ENCODE measurements at regions not wholly inside any gene's neighbourhood (a gene's known extent, or its start where the extent isn't known, plus 50 kb on each side); places are given as distances from the start of the nearest gene placed in this dataset.

DNA sequence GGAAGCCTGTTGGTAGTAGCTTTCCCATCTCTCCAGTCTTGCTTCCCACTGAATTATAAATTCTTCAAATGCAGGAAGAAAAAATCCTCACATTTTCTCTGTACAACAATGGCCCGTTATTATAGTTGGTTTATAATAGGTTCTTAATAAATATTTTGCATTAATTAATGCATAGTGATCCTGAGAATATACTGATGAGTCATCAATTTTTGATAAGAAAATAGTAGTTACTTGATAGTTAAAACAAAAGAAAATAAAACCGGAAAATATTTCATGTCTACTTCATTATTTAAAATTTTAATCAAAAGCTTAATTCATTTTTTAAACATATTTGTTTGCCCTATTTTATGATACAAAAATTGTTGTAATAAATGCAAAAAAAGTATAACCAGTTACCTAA, 762.6 kb downstream of the BRINP1 start:
- Histone ChIP-seq H3K4me1 (ENCODE audit: control insufficient read depth in 2 of 3, insufficient read depth in 2 of 3, low read depth in 1 of 3, low read length in 3 of 3) (no peaks in the 10 kb centered on the region), H3K27me3 (ENCODE audit: control insufficient read depth, insufficient read depth, low read length) (no peaks in the 10 kb centered on the region), H3K9ac (ENCODE audit: low read length in 3 of 3) (no peak overlapping the region), H3K27ac (ENCODE audit: low read depth in 2 of 2, low read length in 2 of 2) (no peak overlapping the region), H3K9me3 (ENCODE audit: control insufficient read depth in 2 of 3, insufficient read depth in 1 of 3, low read length in 3 of 3) (no peaks in the 10 kb centered on the region), H3K4me3 (ENCODE audit: low read length in 3 of 3) (no peak overlapping the region), H3K36me3 (ENCODE audit: control insufficient read depth in 2 of 3, insufficient read depth in 3 of 3, low read length in 3 of 3) (no peaks in the 10 kb centered on the region)
- no peak for DNase-seq
- FAIRE-seq: no peak
- TF ChIP-seq, protein P1, sequence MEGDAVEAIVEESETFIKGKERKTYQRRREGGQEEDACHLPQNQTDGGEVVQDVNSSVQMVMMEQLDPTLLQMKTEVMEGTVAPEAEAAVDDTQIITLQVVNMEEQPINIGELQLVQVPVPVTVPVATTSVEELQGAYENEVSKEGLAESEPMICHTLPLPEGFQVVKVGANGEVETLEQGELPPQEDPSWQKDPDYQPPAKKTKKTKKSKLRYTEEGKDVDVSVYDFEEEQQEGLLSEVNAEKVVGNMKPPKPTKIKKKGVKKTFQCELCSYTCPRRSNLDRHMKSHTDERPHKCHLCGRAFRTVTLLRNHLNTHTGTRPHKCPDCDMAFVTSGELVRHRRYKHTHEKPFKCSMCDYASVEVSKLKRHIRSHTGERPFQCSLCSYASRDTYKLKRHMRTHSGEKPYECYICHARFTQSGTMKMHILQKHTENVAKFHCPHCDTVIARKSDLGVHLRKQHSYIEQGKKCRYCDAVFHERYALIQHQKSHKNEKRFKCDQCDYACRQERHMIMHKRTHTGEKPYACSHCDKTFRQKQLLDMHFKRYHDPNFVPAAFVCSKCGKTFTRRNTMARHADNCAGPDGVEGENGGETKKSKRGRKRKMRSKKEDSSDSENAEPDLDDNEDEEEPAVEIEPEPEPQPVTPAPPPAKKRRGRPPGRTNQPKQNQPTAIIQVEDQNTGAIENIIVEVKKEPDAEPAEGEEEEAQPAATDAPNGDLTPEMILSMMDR (IDR thresholded peaks at IDR 0.05; ENCODE audit: borderline replicate concordance, extremely low read depth, insufficient read depth): no peak
- intact Hi-C loops (cut with DNase I): no loop called here

DNA sequence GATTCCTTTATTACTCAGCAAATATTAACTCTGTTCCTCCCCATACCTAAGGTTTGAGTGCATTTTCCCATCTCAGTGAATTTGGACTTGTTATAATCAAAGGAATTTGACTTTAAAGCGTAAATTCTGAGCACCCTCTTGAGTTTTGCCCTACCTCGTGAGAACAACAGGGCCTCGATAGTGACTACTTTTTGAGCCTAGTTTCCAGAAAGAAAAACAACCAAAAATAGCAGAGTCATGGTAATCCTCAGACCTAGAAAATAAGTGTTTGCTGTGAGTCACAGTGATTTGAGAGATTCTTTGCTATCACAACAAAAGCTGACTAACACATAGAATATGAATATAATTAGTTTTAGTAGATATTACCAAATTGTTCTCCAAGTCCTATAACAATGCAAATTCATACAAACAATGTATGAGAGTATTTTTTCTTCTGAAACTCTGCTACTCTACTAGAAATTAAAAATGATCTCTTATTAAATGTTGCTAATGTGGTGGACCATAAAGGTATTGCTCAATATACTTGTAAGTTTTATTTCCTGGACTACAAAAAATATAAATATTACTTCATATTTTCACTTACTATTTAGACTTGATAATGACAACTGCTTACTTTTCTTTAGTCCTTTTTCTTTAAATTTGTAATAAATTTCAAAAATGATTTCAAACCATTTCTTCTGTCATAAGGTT, 759.7 kb downstream of the BRINP1 start:
- FAIRE-seq: peak; percentile 8
- intact Hi-C loops (cut with DNase I): no loop called here
- H3K27ac ChIP-seq (ENCODE audit: low read depth in 2 of 2, low read length in 2 of 2): no peak overlapping the region
- TF ChIP-seq, protein P1 (IDR thresholded peaks at IDR 0.05; ENCODE audit: borderline replicate concordance, extremely low read depth, insufficient read depth): no peak
- no peak overlapping the region for H3K4me3 ChIP-seq (ENCODE audit: low read length in 3 of 3)
- no peaks in the 10 kb centered on the region for H3K4me1 ChIP-seq (ENCODE audit: control insufficient read depth in 2 of 3, insufficient read depth in 2 of 3, low read depth in 1 of 3, low read length in 3 of 3)
- H3K9ac ChIP-seq (ENCODE audit: low read length in 3 of 3): no peak overlapping the region
- no peak for DNase-seq
- H3K9me3 ChIP-seq (ENCODE audit: control insufficient read depth in 2 of 3, insufficient read depth in 1 of 3, low read length in 3 of 3): no peaks in the 10 kb centered on the region
- no peaks in the 10 kb centered on the region for H3K27me3 ChIP-seq (ENCODE audit: control insufficient read depth, insufficient read depth, low read length)
- H3K36me3 ChIP-seq (ENCODE audit: control insufficient read depth in 2 of 3, insufficient read depth in 3 of 3, low read length in 3 of 3): no peaks in the 10 kb centered on the region

DNA sequence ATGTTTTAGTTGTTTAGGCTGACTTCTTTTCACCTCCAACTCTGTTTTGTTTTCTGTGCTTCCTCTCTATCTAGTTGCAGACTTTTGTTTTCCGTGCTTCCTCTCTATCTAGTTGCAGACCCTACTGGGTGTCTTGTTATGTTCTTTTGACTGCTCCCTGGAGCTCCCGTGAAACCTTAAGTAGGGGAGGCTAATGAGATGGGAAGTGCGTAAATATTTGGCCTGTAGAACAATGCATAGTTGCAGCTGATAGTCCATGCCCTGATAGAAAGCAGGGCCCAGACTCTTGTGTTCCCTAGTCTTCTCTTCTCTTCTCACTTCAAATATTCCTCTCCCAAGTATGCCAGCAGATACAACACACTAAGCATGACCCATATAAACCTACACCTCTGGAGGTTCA, 757.0 kb downstream of the BRINP1 start:
- Histone ChIP-seq H3K4me1 (ENCODE audit: control insufficient read depth in 2 of 3, insufficient read depth in 2 of 3, low read depth in 1 of 3, low read length in 3 of 3) (no peaks in the 10 kb centered on the region), H3K27me3 (ENCODE audit: control insufficient read depth, insufficient read depth, low read length) (no peaks in the 10 kb centered on the region), H3K27ac (ENCODE audit: low read depth in 2 of 2, low read length in 2 of 2) (no peak overlapping the region), H3K9ac (ENCODE audit: low read length in 3 of 3) (no peak overlapping the region), H3K4me3 (ENCODE audit: low read length in 3 of 3) (no peak overlapping the region), H3K9me3 (ENCODE audit: control insufficient read depth in 2 of 3, insufficient read depth in 1 of 3, low read length in 3 of 3) (no peaks in the 10 kb centered on the region), H3K36me3 (ENCODE audit: control insufficient read depth in 2 of 3, insufficient read depth in 3 of 3, low read length in 3 of 3) (no peaks in the 10 kb centered on the region)
- TF ChIP-seq, protein P1 (IDR thresholded peaks at IDR 0.05; ENCODE audit: borderline replicate concordance, extremely low read depth, insufficient read depth): no peak
- intact Hi-C loops (cut with DNase I): no loop called here
- no peak for DNase-seq
- no peak for FAIRE-seq

DNA sequence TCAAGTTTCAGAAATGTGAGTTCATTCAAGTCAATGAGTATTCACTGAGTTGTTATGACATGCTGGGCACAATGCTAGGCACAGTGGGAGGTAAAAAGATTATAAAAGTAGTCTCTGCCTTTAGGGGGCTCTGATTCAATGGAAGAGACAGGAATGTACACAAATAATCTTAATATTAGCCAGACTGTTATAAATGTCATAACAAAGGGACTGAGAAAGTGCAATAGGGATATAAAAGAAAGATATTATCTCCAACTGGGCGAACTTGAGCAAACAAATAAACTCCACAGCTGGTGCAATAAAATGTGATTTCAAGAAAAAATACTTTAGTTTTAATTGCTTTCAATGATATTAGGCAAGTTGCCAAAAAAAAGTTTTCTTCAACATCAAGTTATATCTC, 755.2 kb downstream of the BRINP1 start:
- Histone ChIP-seq H3K27ac (ENCODE audit: low read depth in 2 of 2, low read length in 2 of 2) (no peak overlapping the region), H3K9ac (ENCODE audit: low read length in 3 of 3) (no peak overlapping the region), H3K4me3 (ENCODE audit: low read length in 3 of 3) (no peak overlapping the region), H3K4me1 (ENCODE audit: control insufficient read depth in 2 of 3, insufficient read depth in 2 of 3, low read depth in 1 of 3, low read length in 3 of 3) (no peaks in the 10 kb centered on the region), H3K36me3 (ENCODE audit: control insufficient read depth in 2 of 3, insufficient read depth in 3 of 3, low read length in 3 of 3) (no peaks in the 10 kb centered on the region), H3K27me3 (ENCODE audit: control insufficient read depth, insufficient read depth, low read length) (no peaks in the 10 kb centered on the region), H3K9me3 (ENCODE audit: control insufficient read depth in 2 of 3, insufficient read depth in 1 of 3, low read length in 3 of 3) (no peaks in the 10 kb centered on the region)
- FAIRE-seq: no peak
- TF ChIP-seq, protein P1 (IDR thresholded peaks at IDR 0.05; ENCODE audit: borderline replicate concordance, extremely low read depth, insufficient read depth): no peak
- DNase-seq: no peak
- intact Hi-C loops (cut with DNase I): no loop called here
